Cardiac fibroblast (primary cell): ENCODE measurements at regions not wholly inside any gene's neighbourhood (a gene's known extent, or its start where the extent isn't known, plus 50 kb on each side); places are given as distances from the start of the nearest gene placed in this dataset.
A peak's percentile ranks its signal among the peaks of the same experiment; 100 is the strongest.

Source experiments
- DNase-seq, 2 donors: peaks; one replicate each; pipeline versions ENCODE4 v3.0.0 to v3.0.0-alpha.2; 2010; ENCODE audit warnings: low read depth in 2 of 2
- H3K4me3 ChIP-seq, 2 donors: replicated peaks in 1 of 2; 1 replicate in 1 of 2; 2 replicates in 1 of 2; pipeline ENCODE4 v1.5.1; 2011; ENCODE audit warnings: low read depth in 2 of 2, low read length in 2 of 2, mild to moderate bottlenecking in 2 of 2, moderate library complexity in 1 of 2
- TF ChIP-seq, protein P1 (sequence below): IDR thresholded peaks from one replicate; pipeline ENCODE4 v1.5.1; 2011; ENCODE audit warnings: low read depth, mild to moderate bottlenecking, low read length, inconsistent platforms

DNA sequence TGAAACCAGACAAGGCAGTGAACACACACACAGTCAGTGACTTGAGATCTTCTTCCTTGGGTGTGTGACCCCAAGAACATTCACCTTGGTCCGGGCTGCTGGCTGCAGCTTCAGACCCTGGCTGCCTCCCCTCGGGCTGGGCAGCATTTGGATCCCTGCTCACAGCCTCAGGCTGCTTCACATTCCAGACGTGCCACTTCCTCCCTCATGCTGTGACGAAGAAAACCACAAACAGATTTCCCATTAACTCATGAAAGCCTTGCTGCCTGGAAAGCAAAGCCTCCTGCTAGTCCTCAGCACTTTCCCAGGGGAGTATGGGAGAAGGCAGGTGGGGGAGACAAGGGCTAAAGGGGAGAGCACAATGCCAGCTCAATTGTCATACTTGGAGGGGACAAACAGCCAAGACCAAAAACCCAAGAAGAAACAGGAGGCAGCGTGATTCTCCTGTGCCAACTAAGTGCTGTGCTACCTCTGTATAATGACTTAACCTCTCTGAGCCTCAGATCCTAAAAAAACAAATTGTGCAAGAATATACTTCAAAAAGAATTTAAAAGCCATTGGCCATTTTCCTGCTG, 594.6 kb upstream of the BRINP1 start:
- TF ChIP-seq, protein P1, sequence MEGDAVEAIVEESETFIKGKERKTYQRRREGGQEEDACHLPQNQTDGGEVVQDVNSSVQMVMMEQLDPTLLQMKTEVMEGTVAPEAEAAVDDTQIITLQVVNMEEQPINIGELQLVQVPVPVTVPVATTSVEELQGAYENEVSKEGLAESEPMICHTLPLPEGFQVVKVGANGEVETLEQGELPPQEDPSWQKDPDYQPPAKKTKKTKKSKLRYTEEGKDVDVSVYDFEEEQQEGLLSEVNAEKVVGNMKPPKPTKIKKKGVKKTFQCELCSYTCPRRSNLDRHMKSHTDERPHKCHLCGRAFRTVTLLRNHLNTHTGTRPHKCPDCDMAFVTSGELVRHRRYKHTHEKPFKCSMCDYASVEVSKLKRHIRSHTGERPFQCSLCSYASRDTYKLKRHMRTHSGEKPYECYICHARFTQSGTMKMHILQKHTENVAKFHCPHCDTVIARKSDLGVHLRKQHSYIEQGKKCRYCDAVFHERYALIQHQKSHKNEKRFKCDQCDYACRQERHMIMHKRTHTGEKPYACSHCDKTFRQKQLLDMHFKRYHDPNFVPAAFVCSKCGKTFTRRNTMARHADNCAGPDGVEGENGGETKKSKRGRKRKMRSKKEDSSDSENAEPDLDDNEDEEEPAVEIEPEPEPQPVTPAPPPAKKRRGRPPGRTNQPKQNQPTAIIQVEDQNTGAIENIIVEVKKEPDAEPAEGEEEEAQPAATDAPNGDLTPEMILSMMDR, result no peak
- peak; percentile 75 to 87 for DNase-seq
- H3K4me3 ChIP-seq, result no peak overlapping the region

DNA sequence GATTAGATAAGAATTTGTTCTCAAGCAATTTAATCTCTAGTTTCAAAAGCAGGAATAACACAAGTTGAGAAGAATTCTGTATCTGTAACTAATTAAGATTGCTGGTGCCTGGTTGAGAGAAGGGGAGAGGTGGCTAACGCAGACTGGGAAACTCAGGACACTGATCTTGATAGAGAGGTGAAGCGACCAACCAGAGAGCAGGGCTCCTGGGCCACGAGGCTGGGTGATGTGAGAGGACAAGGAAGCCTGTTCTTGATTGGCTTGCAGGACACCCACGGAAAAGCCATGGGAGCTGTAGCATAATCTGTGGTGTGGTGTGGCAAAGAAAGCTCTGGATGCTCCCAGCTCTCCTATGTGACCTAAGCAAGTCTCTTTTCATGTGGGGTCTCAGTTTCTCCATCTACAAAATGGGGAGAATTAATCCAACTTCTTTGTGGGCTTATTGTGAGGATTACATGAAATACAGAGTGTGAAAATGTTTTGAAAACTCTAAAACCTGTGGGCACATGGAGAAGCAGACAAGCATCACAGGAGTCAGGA, 594.1 kb upstream of the BRINP1 start:
- TF ChIP-seq, protein P1, result no peak
- no peak overlapping the region for H3K4me3 ChIP-seq
- peak; percentile 37 to 75 for DNase-seq

DNA sequence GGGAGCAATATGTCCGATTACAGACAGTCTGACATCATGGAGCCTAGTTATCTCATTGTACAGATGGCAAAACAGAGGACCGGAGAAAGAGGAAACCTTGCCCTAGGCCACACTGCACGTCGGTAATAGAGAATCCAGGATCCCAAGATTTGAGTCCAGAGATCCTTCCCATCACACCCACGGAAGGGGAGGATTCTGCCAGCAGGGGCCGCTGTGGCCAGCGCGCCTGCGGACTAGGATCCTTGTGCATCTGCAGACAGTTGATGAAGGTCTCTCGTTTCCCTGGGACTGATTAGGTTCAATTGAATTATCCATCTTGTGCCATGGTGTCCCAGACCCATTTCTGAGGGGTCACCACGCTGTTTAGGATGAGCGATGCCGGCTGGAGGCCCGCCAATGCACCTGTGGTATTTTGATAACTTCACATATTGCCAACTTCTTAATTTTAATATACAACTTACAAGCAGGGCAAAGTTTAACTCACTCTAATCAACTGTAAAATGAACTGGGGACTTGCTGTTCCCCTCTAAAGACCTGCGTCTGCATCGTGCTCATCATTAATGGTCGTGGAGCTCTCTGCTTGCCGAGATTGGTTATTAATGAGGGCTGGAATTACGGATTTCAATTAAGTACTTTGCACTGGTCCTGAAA, 592.7 kb upstream of the BRINP1 start:
- no peak overlapping the region for H3K4me3 ChIP-seq
- peak; percentile 34 to 39 for DNase-seq
- TF ChIP-seq, protein P1, result peak; percentile 77

DNA sequence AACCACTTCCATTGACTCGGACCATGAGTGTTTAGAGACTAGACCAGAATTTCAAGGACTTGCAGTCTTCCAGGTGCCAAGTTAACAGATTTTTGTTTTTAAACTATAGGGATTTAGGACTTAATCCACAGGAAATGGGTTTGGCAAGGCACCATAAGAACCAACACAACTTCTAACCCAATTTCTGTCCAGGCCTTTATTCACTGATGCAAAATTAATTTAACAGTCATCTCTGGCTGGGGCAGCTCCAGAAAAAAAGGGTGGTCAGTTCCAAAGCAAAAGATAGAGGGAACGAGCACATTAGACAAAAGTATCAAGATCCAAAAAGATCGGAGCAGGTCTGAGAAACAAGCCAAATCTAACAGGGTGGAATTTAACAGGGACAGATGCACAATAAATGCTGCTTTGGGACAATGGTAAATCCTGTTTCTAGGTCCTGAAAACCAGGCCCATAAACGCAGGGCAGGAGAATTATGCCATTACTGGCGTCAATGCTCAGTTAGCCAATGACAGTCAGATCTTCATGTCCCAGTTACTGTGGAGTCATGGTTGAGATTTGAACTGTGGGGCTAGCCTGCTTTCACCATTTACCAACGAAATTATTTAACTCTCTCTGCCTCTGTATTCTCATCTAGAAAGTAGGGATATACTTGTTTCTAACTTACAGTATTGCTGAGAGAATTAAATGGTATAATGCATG, 590.8 kb upstream of the BRINP1 start:
- TF ChIP-seq, protein P1, result no peak
- DNase-seq, result no peak
- H3K4me3 ChIP-seq, result no peak overlapping the region

- TF ChIP-seq, protein P1, result no peak
- H3K4me3 ChIP-seq, result no peak overlapping the region
- DNase-seq, result no peak
Observed at GRCh38 chr9:119956111-119956510, 586.9 kb upstream of the BRINP1 start.

- DNase-seq, result no peak
- TF ChIP-seq, protein P1, result no peak
- H3K4me3 ChIP-seq, result no peak overlapping the region
Observed at GRCh38 chr9:119955276-119955675, 586.0 kb upstream of the BRINP1 start.
